ENCODE measurements at regions not wholly inside any gene's neighbourhood (a gene's known extent, or its start where the extent isn't known, plus 50 kb on each side); places are given as distances from the start of the nearest gene placed in this dataset.

DNA sequence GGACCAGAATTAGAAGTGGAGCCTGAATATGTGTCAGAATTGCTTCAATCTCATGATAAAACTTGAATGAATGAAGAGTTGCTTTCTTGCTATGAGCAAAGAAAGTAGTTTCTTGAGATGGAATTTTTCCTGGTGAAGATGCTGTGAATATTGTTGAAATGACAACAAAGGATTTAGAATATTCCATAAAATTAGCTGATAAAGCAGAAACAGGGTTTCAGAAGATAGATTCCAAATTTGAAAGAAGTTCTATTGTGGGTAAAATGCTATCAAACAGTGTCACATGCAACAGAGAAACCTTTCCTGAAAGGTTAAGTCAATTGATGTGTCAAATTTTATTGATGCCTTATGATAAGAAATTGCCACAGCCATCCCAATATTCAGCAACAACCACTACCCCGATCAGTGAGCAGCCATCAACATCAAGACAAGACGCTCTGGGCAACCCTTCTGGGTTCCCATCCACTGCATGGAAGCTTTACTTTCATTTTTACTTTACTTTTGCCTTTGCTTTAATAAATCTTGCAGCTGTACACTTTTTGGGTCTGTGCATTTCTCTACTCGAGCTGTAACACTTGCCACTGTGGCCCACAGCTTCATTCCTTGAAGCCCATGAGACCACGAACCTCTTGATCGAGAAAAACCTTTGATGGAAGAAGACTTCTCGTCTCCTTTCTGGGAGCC is 104.0 kb upstream of the SSTR1 start:
- H3K9me3 ChIP-seq = peaks cover 0 to 4% (median 0%) of the 10 kb centered on the region in 3 donors
- H3K27me3 ChIP-seq = no peaks in the 10 kb centered on the region
- intact Hi-C loops (cut with DNase I; ENCODE audit: low total_unique reads) = no loop called here
- DNase-seq = no peak
- TF ChIP-seq, protein P1, sequence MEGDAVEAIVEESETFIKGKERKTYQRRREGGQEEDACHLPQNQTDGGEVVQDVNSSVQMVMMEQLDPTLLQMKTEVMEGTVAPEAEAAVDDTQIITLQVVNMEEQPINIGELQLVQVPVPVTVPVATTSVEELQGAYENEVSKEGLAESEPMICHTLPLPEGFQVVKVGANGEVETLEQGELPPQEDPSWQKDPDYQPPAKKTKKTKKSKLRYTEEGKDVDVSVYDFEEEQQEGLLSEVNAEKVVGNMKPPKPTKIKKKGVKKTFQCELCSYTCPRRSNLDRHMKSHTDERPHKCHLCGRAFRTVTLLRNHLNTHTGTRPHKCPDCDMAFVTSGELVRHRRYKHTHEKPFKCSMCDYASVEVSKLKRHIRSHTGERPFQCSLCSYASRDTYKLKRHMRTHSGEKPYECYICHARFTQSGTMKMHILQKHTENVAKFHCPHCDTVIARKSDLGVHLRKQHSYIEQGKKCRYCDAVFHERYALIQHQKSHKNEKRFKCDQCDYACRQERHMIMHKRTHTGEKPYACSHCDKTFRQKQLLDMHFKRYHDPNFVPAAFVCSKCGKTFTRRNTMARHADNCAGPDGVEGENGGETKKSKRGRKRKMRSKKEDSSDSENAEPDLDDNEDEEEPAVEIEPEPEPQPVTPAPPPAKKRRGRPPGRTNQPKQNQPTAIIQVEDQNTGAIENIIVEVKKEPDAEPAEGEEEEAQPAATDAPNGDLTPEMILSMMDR (IDR thresholded peaks at IDR 0.05) = no peak
- H3K27ac ChIP-seq = no peak overlapping the region
- H3K4me3 ChIP-seq = no peak overlapping the region
- peaks cover 0 to 4% (median 0%) of the 10 kb centered on the region in 4 donors for H3K4me1 ChIP-seq
- H3K36me3 ChIP-seq = no peaks in the 10 kb centered on the region

GRCh38 chr14:38105106-38105702 is 102.5 kb upstream of the SSTR1 start:
- TF ChIP-seq, protein P1 (IDR thresholded peaks at IDR 0.05) = no peak
- Histone ChIP-seq H3K9me3 (peaks cover 0 to 4% (median 0%) of the 10 kb centered on the region in 3 donors), H3K27me3 (no peaks in the 10 kb centered on the region), H3K27ac (no peak overlapping the region), H3K36me3 (no peaks in the 10 kb centered on the region), H3K4me1 (no peaks in the 10 kb centered on the region), H3K4me3 (no peak overlapping the region)
- intact Hi-C loops (cut with DNase I; ENCODE audit: low total_unique reads) = no loop called here
- DNase-seq = no peak

DNA sequence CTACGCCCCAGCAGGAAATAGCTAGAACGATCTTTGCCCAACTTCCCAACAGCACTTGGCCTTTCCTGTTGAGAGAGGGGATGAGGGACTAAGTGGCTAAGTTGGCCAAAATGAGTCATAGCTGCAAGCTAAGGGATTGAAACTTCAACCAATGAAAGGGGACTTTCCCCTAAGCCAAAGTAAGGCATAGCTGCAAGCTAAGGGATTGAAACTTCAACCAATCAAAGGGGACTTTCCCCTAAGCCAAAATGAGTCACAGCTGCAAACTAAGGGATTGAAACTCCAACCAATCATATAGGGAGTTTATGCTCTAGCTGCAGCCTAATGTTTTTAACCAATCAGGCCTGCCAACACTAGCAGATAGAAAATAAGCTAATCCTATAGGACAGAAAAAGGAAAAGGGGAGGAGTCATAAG is 100.5 kb upstream of the SSTR1 start:
- no peak overlapping the region for H3K4me3 ChIP-seq
- no peak for DNase-seq
- H3K27me3 ChIP-seq = no peaks in the 10 kb centered on the region
- no peaks in the 10 kb centered on the region for H3K36me3 ChIP-seq
- H3K27ac ChIP-seq = no peak overlapping the region
- intact Hi-C loops (cut with DNase I; ENCODE audit: low total_unique reads) = no loop called here
- no peaks in the 10 kb centered on the region for H3K9me3 ChIP-seq
- H3K4me1 ChIP-seq = no peaks in the 10 kb centered on the region
- TF ChIP-seq, protein P1 (IDR thresholded peaks at IDR 0.05) = no peak

DNA sequence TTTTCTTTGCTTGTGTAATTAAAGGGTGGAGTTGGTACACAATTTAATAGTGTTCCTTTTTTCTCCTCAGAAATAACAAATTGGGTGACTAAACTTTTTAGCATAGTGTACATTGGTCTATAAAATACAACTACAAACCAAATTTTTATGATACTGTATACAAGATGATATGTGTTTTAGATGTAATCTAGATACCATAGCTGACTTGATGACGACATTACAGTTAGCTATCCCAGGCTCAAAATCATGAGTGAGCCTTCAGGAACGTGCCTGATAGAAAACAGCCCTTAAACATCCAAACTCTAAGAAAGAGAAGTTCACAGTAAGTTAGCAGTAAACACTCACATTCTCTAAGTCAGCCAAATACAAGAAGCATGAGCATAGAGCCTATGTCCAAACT is 99.0 kb upstream of the SSTR1 start:
- H3K4me1 ChIP-seq = no peaks in the 10 kb centered on the region
- no peak overlapping the region for H3K27ac ChIP-seq
- H3K4me3 ChIP-seq = no peak overlapping the region
- H3K27me3 ChIP-seq = no peaks in the 10 kb centered on the region
- TF ChIP-seq, protein P1 (IDR thresholded peaks at IDR 0.05) = no peak
- DNase-seq = no peak
- intact Hi-C loops (cut with DNase I; ENCODE audit: low total_unique reads) = no loop called here
- H3K36me3 ChIP-seq = no peaks in the 10 kb centered on the region
- no peaks in the 10 kb centered on the region for H3K9me3 ChIP-seq

GRCh38 chr14:38110258-38110657 is 97.4 kb upstream of the SSTR1 start:
- TF ChIP-seq, protein P1 (IDR thresholded peaks at IDR 0.05) = no peak
- no peak overlapping the region for H3K27ac ChIP-seq
- H3K4me1 ChIP-seq = no peaks in the 10 kb centered on the region
- intact Hi-C loops (cut with DNase I; ENCODE audit: low total_unique reads) = no loop called here
- no peak overlapping the region for H3K4me3 ChIP-seq
- no peaks in the 10 kb centered on the region for H3K36me3 ChIP-seq
- no peaks in the 10 kb centered on the region for H3K27me3 ChIP-seq
- DNase-seq = no peak
- H3K9me3 ChIP-seq = no peaks in the 10 kb centered on the region

Measured in tibial artery (tissue), 4 donors.